GDM1 (cell line): ENCODE measurements at regions not wholly inside any gene's neighbourhood (a gene's known extent, or its start where the extent isn't known, plus 50 kb on each side); places are given as distances from the start of the nearest gene placed in this dataset.
"Not testable (repeated sequence)": the region's sequence is repeated elsewhere in the genome, so short reads cannot be mapped to it uniquely, and the experiment has no call there.

Experiments used
- DNase-seq: peaks from one replicate; lab custom pipeline; 2025; lab: John Stamatoyannopoulos, UW

DNA sequence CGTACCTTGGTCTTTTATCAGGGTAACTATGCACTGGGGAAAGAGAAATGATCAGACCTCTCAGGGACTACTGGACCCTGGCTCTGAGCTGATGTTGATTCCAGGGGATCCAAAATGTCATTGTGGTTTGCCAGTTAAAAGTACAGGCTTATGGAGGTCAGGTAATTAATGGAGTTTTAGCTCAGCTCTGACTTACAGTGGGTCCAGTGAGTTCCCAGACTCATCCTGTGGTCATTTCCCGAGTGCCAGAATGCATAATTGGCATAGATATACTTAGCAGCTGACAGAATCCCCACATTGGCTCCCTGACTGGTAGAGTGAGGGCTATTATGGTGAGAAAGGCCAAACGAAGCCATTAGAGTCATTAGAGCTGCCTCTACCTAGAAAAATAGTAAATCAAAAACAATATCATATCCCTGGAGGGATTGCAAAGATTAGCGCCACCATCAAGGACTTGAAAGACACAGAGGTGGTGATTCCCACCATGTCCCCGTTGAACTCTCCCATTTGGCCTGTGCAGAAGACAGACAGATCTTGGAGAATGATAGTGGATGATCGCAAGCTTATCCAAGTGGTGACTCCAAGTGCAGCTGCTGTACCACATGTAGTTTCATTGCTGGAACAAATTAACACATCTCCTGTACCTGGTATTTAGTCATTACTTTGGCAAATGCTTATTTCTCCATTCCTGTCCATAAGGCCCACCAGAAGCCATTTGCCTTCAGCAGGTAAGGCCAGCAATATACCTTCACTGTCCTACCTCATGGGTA lies 152.4 kb downstream of the THBS2 start:
- DNase-seq, result no peak

DNA sequence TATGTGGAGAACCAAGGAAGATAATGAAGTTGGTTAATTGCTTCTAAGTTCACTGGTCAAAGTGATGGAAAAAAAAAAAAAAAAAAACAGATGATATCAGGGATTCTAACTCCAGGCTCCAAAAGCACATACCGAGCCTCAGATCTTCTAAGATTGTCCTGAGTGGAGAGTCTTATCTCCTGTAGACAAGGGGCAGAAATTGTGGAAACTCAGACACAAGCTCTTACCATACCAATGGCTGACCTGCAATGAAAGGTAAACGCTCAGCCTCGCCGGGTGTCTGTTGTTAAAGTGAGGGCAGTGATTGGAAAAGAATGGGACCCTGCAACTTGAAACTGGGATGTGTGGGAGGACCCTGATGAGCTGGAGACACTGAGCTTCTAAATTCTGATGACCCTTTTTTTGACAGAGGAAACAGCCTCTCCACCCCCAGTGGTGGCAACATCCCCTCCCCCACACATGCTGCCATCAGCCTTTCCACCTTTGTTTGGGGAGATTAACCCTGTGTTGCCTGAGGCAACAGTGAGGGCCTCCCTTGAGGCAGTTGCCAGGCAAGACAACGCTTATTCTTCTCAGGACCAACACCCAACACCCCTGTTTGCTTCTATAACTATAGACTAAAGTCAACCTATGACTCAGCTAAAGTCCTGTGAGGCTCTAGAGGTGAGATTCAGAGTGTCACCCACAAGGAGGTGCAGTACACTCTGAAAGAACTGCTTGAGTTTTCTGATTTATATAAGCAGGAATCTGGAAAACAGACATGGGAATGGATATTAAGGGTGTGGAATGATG lies 154.0 kb downstream of the THBS2 start:
- DNase-seq, result no peak

DNA sequence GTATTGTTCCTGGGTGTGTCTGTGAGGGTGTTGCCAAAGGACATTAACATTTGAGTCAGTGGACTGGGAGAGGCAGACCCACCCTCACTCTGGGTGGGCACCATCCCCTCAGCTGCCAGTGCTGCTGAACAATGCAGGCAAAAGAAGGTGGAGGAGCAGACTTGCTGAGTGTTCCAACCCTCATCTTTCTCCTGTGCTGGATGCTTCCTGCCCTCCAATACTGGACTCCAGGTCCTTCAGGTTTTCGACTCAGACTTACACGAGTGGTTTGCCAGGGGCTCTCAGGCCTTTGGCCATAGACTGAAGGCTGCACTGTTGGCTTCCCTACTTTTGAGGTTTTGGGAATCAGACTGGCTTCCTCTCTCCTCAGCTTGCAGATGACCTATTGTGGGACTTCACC lies 155.0 kb downstream of the THBS2 start:
- not testable (repeated sequence) for DNase-seq

GRCh38 chr6:169098116-169098515 lies 155.5 kb downstream of the THBS2 start:
- no peak for DNase-seq

- DNase-seq, result no peak
Measured at GRCh38 chr6:169097381-169097959, 156.2 kb downstream of the THBS2 start.

GRCh38 chr6:169096388-169096787 lies 157.3 kb downstream of the THBS2 start:
- no peak for DNase-seq

DNA sequence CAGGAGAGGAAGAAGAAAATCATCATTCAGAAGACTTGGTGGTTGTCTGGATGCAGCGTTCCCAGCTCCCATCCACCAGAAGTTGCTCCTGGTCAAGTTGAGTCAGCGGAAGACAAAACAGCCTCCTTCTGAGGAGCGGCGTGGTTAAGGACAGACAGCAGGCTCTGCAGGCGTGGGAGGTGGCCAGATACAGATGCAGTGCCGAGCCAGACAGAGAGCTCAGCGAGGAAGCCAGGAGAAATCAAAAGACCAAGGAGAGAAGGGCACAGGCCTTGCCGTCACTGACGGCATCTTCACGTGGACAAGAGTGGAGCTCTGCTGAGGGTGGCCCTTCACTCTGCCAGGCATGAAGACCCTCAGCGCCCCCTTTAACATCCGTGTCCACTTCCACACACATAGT lies 158.5 kb downstream of the THBS2 start:
- DNase-seq, result no peak

GRCh38 chr6:169094552-169094950 lies 159.1 kb downstream of the THBS2 start:
- DNase-seq, result no peak

DNA sequence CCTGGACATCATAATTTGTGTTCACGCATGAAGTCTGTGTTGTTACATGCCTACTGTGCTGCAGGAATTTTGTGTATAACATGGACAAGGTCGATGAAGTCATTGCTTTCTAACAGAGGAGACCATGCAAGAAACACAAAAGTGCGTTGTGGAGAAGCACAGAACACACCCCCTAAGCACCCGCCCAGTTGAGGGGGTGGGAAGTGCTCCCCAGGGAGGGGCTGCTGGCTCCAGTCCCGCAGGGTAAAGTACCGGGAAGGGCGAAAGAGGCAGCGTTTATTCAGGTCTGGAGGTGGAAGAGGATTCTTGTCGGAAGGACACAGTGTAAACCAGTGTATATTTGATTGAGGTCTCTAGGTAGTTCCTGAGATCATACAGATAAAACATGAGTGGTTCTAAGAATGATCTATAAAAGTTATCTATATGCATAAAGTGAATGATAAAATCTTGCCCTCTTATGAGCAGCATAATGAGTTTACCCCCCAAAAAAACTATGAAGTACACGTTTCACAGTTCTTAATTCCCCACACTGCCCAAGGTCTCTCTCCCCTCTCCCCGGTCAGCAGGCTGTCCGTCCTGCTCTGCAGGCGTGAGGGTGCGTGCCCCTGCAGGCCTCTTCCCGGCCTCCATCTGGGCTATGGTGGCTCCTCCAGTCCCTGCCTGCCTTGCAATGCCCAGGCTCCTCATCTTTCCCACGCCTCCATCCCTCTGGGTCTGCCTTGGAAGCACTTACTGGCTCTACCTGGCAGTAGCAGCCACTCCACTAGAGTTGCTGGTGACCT lies 159.7 kb downstream of the THBS2 start:
- no peak for DNase-seq

- DNase-seq, result no peak
Measured at GRCh38 chr6:169093066-169093723, 160.5 kb downstream of the THBS2 start.

DNA sequence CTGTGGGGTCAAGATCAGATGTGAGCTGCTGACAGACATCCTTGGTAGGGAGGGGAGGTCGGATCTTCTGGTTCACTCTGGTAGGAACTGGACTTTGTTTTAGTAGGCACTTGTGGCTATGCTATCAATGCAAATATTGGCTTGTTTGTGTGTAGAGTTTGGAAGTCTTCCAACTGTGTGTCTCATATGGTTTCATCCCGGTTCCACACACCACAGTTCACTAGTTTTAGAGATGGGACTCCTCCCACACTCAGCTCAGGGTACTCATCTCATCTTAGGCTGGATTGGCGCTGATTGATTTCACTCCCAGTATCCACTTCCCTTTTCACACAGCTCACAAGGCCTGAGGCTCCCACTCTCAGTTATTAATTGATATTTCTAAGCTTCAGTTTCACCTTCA lies 161.3 kb downstream of the THBS2 start:
- DNase-seq, result no peak

DNA sequence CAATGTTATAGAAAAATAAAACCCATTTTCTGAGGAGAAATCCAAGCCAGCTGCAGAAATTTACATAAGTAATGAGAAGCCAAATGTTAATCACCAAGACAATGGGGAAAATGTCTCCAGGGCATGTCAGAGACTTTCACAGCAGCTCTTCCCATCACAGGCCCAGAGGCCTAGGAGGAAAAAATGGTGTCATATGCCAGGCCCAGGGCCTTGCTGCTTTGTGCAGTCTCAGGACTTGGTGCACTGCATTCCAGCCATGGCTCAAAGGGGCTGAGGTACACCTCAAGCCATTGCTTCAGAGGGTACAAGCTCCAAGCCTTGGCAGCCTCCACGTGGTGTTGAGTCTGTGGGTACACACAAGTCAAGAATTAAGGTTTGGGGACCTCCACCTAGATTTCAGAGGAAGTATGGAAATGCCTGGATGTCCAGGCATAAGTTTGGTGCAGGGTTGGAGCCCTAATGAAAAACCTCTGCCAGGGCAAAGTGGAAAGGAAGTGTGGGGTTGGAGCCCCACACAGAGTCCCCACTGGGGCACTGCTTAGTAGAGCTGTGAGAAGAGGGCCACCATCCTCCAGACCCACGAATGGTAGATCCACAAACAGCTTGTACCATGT lies 163.0 kb downstream of the THBS2 start:
- DNase-seq, result not testable (repeated sequence)

GRCh38 chr6:169088762-169089161 lies 164.9 kb downstream of the THBS2 start:
- no peak for DNase-seq

- no peak for DNase-seq
Measured at GRCh38 chr6:169087443-169088041, 166.1 kb downstream of the THBS2 start.

DNA sequence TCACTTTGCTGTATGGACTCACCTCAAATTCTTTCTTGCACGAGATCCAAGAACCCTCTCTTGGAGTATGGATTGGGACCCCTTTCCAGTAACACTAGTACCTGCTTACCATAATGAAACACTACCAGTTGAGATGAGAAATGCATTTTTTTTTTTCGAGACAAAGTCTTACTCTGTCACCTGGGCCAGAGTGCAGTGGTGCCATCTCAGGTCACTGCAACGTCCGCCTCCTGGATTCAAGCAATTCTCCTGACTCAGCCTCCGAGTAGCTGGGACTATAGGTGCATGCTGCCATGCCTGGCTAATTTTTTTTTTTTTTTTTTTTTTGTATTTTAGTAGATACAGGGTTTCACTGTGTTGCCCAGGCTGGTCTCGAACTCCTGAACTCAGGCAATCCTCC lies 167.0 kb downstream of the THBS2 start:
- DNase-seq, result not testable (repeated sequence)

- DNase-seq, result no peak
Measured at GRCh38 chr6:169086020-169086419, 167.6 kb downstream of the THBS2 start.

GRCh38 chr6:169085466-169085865 lies 168.2 kb downstream of the THBS2 start:
- no peak for DNase-seq

DNA sequence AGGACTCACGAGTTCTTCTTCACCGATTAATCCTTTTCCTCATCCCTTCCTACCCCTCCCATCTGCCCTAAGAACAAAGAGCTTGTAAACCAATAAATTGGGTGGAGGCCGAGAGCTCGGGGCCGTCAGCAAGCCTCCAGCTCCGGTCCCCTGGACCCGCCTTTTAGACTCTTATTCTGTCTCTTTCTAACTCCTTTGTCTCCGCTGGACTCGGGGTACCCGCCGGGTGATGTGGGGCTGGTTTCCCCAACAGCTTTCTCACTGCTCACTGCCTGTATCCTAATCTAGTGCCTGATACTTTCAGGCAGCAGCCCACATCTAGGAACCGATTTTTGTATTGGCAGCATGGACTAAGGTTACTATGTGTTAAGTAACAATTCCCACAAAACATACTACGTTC lies 169.1 kb downstream of the THBS2 start:
- not testable (repeated sequence) for DNase-seq

GRCh38 chr6:169084067-169084466 lies 169.6 kb downstream of the THBS2 start:
- DNase-seq, result no peak

GRCh38 chr6:169083508-169083874 lies 170.2 kb downstream of the THBS2 start:
- no peak for DNase-seq
